ENCODE measurements at regions not wholly inside any gene's neighbourhood (a gene's known extent, or its start where the extent isn't known, plus 50 kb on each side); places are given as distances from the start of the nearest gene placed in this dataset.

- ATAC-seq (ENCODE audit: low read depth) (no peak), DNase-seq (no peak)
- 0 out of 2 replicates have a peak, but pooled peaks cover 2% of the 10 kb centered on the region for H3K9me3 ChIP-seq (ENCODE audit: control insufficient read depth, insufficient read depth, low read length)
- H4K91ac ChIP-seq (ENCODE audit: insufficient read depth, low read depth, low read length): no peak overlapping the region
- H3K27ac ChIP-seq (ENCODE audit: insufficient read depth, low read length): no peak overlapping the region
- BruUV-seq (replicated peaks): no TSS peak
- dilution Hi-C loops (cut with HindIII; ENCODE audit: low sequenced_read_pairs, unreplicated experiment) (no loop called here), in situ Hi-C loops (cut with MboI; ENCODE audit: low sequenced_read_pairs) (no loop called here), intact Hi-C loops (cut with micrococcal nuclease) (no loop called here)
- no peak overlapping the region for H3K4ac ChIP-seq (ENCODE audit: low read depth, low read length)
- H2BK120ac ChIP-seq (ENCODE audit: low read depth, low read length): no peak overlapping the region
- H3K23ac ChIP-seq (ENCODE audit: low read depth, low read length): no peak overlapping the region
- no peak overlapping the region for H3K14ac ChIP-seq (replicated peaks; ENCODE audit: low read depth, low read length)
- no peak for TF ChIP-seq RCOR1 (IDR thresholded peaks at IDR 0.05; ENCODE audit: insufficient replicate concordance, low read length)
- no peak for TF ChIP-seq ELK1 (IDR thresholded peaks at IDR 0.05; ENCODE audit: borderline replicate concordance, low read depth, low read length)
- no peak overlapping the region for H2BK5ac ChIP-seq (ENCODE audit: low read depth, low read length, poor library complexity, severe bottlenecking)
- H3K27me3 ChIP-seq (ENCODE audit: control insufficient read depth, insufficient read depth, low read length): no peaks in the 10 kb centered on the region
- ChIA-PET CTCF (no interaction called here), POLR2A (ENCODE audit: unreplicated experiment) (no interaction called here)
- H2BK20ac ChIP-seq (ENCODE audit: low read depth, low read length): no peak overlapping the region
- no peaks in the 10 kb centered on the region for H3K36me3 ChIP-seq (ENCODE audit: control insufficient read depth, insufficient read depth, low read length)
- no peaks in the 10 kb centered on the region for H3K4me1 ChIP-seq (ENCODE audit: control insufficient read depth, insufficient read depth, low read length)
- no peak overlapping the region for H2AFZ ChIP-seq (replicated peaks; ENCODE audit: low read length, poor library complexity)
- 11% methylated on average over 3 of the region's 5 CpGs; no CpG with 5 or more reads in 1 of the 2 experiments for WGBS, 2 experiments (ENCODE audit: extremely low coverage in 2 of 2, insufficient read length in 1 of 2)
- H4K8ac ChIP-seq (ENCODE audit: low read depth in 2 of 2, low read length in 2 of 2): no peak overlapping the region
- no peaks in the 10 kb centered on the region for H4K20me1 ChIP-seq (ENCODE audit: insufficient read depth, low read length)
- H2AK9ac ChIP-seq (replicated peaks; ENCODE audit: low read depth, low read length, poor library complexity): no peak overlapping the region
- no peak overlapping the region for H3K56ac ChIP-seq (ENCODE audit: extremely low read depth, insufficient read depth, low read length)
- H3K4me2 ChIP-seq (ENCODE audit: low read depth, low read length): no peak overlapping the region
- H3K9me1 ChIP-seq (ENCODE audit: insufficient read depth, low read length): no peaks in the 10 kb centered on the region
- H2BK15ac ChIP-seq (ENCODE audit: low read depth, low read length): no peak overlapping the region
- H3K18ac ChIP-seq (ENCODE audit: low read depth, low read length): no peak overlapping the region
- no peak overlapping the region for H2AK5ac ChIP-seq (ENCODE audit: low read depth, low read length)
- no peak overlapping the region for H3K4me3 ChIP-seq (ENCODE audit: insufficient read depth, low read depth, low read length)
- no peak overlapping the region for H4K5ac ChIP-seq (ENCODE audit: low read depth, low read length)
- no peak overlapping the region for H3K9ac ChIP-seq (ENCODE audit: low read depth, low read length)
- no peaks in the 10 kb centered on the region for H3K79me1 ChIP-seq (ENCODE audit: low read depth in 1 of 2, low read length in 2 of 2)
Observed at GRCh38 chr9:108694170-108694569, 161.6 kb downstream of the ACTL7B start.
